ENCODE measurements at regions not wholly inside any gene's neighbourhood (a gene's known extent, or its start where the extent isn't known, plus 50 kb on each side); places are given as distances from the start of the nearest gene placed in this dataset.

GRCh38 chr5:168156170-168156569 is 135.3 kb upstream of the WWC1 start:
- Histone ChIP-seq H3K9me2 (replicated peaks; ENCODE audit: insufficient read depth) (no peaks in the 10 kb centered on the region), H3K4me3 (no peak overlapping the region), H3K79me2 (no peaks in the 10 kb centered on the region), H3K27ac (no peak overlapping the region), H2AFZ (no peak overlapping the region), H3K36me3 (replicated peaks; ENCODE audit: insufficient read depth, low read depth) (no peaks in the 10 kb centered on the region), H3K4me2 (no peak overlapping the region), H3K27me3 (no peaks in the 10 kb centered on the region), H3K4me1 (ENCODE audit: insufficient read depth) (peaks cover 4% of the 10 kb centered on the region), H3K9me3 (ENCODE audit: low read depth) (no peaks in the 10 kb centered on the region), H4K20me1 (ENCODE audit: insufficient read depth, poor library complexity, severe bottlenecking) (no peaks in the 10 kb centered on the region)
- TF ChIP-seq CTCF (IDR thresholded peaks at IDR 0.05; ENCODE audit: poor library complexity) (no peak), EZH2 (IDR thresholded peaks at IDR 0.05; ENCODE audit: borderline replicate concordance) (no peak), EZH2phosphoT487 (IDR thresholded peaks at IDR 0.05; ENCODE audit: low read depth, severe bottlenecking, unreplicated experiment) (no peak)
- WGBS (ENCODE audit: low lambda C conversion rate, missing lambda C conversion rate), result 82% methylated on average over 1 of the region's 1 CpG
- no peak for DNase-seq (ENCODE audit: low spot score)

- Histone ChIP-seq H3K4me1 (ENCODE audit: insufficient read depth) (peaks cover 4% of the 10 kb centered on the region), H3K4me3 (no peak overlapping the region), H3K79me2 (no peaks in the 10 kb centered on the region), H3K27me3 (no peaks in the 10 kb centered on the region), H3K27ac (no peak overlapping the region), H3K4me2 (no peak overlapping the region), H3K36me3 (replicated peaks; ENCODE audit: insufficient read depth, low read depth) (no peaks in the 10 kb centered on the region), H4K20me1 (ENCODE audit: insufficient read depth, poor library complexity, severe bottlenecking) (no peaks in the 10 kb centered on the region), H3K9me3 (ENCODE audit: low read depth) (no peaks in the 10 kb centered on the region), H2AFZ (no peak overlapping the region), H3K9me2 (replicated peaks; ENCODE audit: insufficient read depth) (no peaks in the 10 kb centered on the region)
- TF ChIP-seq CTCF (IDR thresholded peaks at IDR 0.05; ENCODE audit: poor library complexity) (no peak), EZH2 (IDR thresholded peaks at IDR 0.05; ENCODE audit: borderline replicate concordance) (no peak), EZH2phosphoT487 (IDR thresholded peaks at IDR 0.05; ENCODE audit: low read depth, severe bottlenecking, unreplicated experiment) (no peak)
- no peak for DNase-seq (ENCODE audit: low spot score)
- 91% methylated on average over 2 of the region's 2 CpGs for whole genome bisulfite sequencing (ENCODE audit: low lambda C conversion rate, missing lambda C conversion rate)
These were observed 134.3 kb upstream of the WWC1 start for GRCh38 chr5:168157141-168157540.

GRCh38 chr5:168159425-168159824 is 132.0 kb upstream of the WWC1 start:
- Histone ChIP-seq H3K9me3 (ENCODE audit: low read depth) (no peaks in the 10 kb centered on the region), H3K36me3 (replicated peaks; ENCODE audit: insufficient read depth, low read depth) (no peaks in the 10 kb centered on the region), H3K4me2 (no peak overlapping the region), H3K27ac (no peak overlapping the region), H3K4me3 (no peak overlapping the region), H3K79me2 (no peaks in the 10 kb centered on the region), H2AFZ (no peak overlapping the region), H3K4me1 (ENCODE audit: insufficient read depth) (no peaks in the 10 kb centered on the region), H4K20me1 (ENCODE audit: insufficient read depth, poor library complexity, severe bottlenecking) (no peaks in the 10 kb centered on the region), H3K27me3 (no peaks in the 10 kb centered on the region), H3K9me2 (replicated peaks; ENCODE audit: insufficient read depth) (no peaks in the 10 kb centered on the region)
- DNase-seq (ENCODE audit: low spot score), result peak; percentile 53
- 37% methylated on average over 3 of the region's 3 CpGs for WGBS (ENCODE audit: low lambda C conversion rate, missing lambda C conversion rate)
- TF ChIP-seq CTCF (IDR thresholded peaks at IDR 0.05; ENCODE audit: poor library complexity) (no peak), EZH2phosphoT487 (IDR thresholded peaks at IDR 0.05; ENCODE audit: low read depth, severe bottlenecking, unreplicated experiment) (no peak), EZH2 (IDR thresholded peaks at IDR 0.05; ENCODE audit: borderline replicate concordance) (no peak)

- TF ChIP-seq CTCF (IDR thresholded peaks at IDR 0.05; ENCODE audit: poor library complexity) (no peak), EZH2phosphoT487 (IDR thresholded peaks at IDR 0.05; ENCODE audit: low read depth, severe bottlenecking, unreplicated experiment) (no peak), EZH2 (IDR thresholded peaks at IDR 0.05; ENCODE audit: borderline replicate concordance) (no peak)
- H3K79me2 ChIP-seq, result no peaks in the 10 kb centered on the region
- H4K20me1 ChIP-seq (ENCODE audit: insufficient read depth, poor library complexity, severe bottlenecking), result no peaks in the 10 kb centered on the region
- H2AFZ ChIP-seq, result no peak overlapping the region
- no peak overlapping the region for H3K27ac ChIP-seq
- no peaks in the 10 kb centered on the region for H3K9me2 ChIP-seq (replicated peaks; ENCODE audit: insufficient read depth)
- WGBS (ENCODE audit: low lambda C conversion rate, missing lambda C conversion rate), result 68% methylated on average over 16 of the region's 16 CpGs
- no peaks in the 10 kb centered on the region for H3K4me1 ChIP-seq (ENCODE audit: insufficient read depth)
- peak; percentile 34 for DNase-seq (ENCODE audit: low spot score)
- H3K4me2 ChIP-seq, result no peak overlapping the region
- H3K4me3 ChIP-seq, result no peak overlapping the region
- no peaks in the 10 kb centered on the region for H3K27me3 ChIP-seq
- H3K36me3 ChIP-seq (replicated peaks; ENCODE audit: insufficient read depth, low read depth), result no peaks in the 10 kb centered on the region
- no peaks in the 10 kb centered on the region for H3K9me3 ChIP-seq (ENCODE audit: low read depth)
These were observed 129.0 kb upstream of the WWC1 start for GRCh38 chr5:168162464-168162863.

Data from hepatocyte (in vitro differentiated cells).